K562 (cell line): ENCODE measurements at regions not wholly inside any gene's neighbourhood (a gene's known extent, or its start where the extent isn't known, plus 50 kb on each side); places are given as distances from the start of the nearest gene placed in this dataset.

ENCODE experiments used
- ATAC-seq: fragments of 200-7000 bp; cut with Tn5 transposase; 3 replicates; pipeline ENCODE4 v1.9.1; 2020; ENCODE audit warnings: moderate library complexity
- BruUV-seq: library from RNA; stranded (reverse); fragments of 400-500 nt; replicated peaks from 2 replicates; lab custom pipeline; 2021; lab: Mats Ljungman, UMichigan
- CTCF ChIA-PET: fragments of 300-600 bp; formaldehyde crosslinking; extraction: SDS; loops from one replicate; lab custom pipeline; 2021; ENCODE audit warnings: low intra/inter-chr PET ratio; lab: Yijun Ruan, JAX
- POLR2A ChIA-PET: fragments of 300-600, 350-650 bp; sonication (Branson Sonifier 250); formaldehyde crosslinking; extraction: SDS; loops from one replicate; lab custom pipeline; 2021; ENCODE audit warnings: antibody characterized with exemption, inconsistent platforms; lab: Yijun Ruan, JAX
- DNase-seq, 4 experiments: peaks; one replicate each; pipeline versions ENCODE4 v3.0.0 to v3.0.0-alpha.2; 2011 to 2018; ENCODE audit warnings: low spot score in 3 of 4, mixed read lengths in 3 of 4; ENCODE audit errors: extremely low read depth in 1 of 4
- FAIRE-seq: peaks from 2 replicates; lab custom pipeline; 2011; peaks lifted over from hg19 to GRCh38; lab: Jason Lieb, UNC
- H2AFZ ChIP-seq: 2 replicates; pipeline ENCODE4 v1.6.0; 2011; ENCODE audit warnings: low read depth, low read length, control low read depth, inconsistent platforms
- H3K27ac ChIP-seq: fragments of 200-600 bp; 3 replicates; pipeline ENCODE4 v1.8.0; 2011; ENCODE audit warnings: low read depth, mild to moderate bottlenecking, control low read depth, inconsistent platforms, low read length, moderate library complexity, mixed read lengths; ENCODE audit errors: extremely low read depth
- H3K27me3 ChIP-seq, 2 experiments: fragments of 300-600 bp in 1 of 2; 2 replicates in 1 of 2; 3 replicates in 1 of 2; pipeline versions ENCODE4 v1.6.0 to v1.8.0; 2011; ENCODE audit warnings: inconsistent platforms in 2 of 2, low read length in 2 of 2, mild to moderate bottlenecking in 1 of 2, mixed read lengths in 1 of 2, moderate library complexity in 1 of 2; ENCODE audit not compliant: control insufficient read depth in 2 of 2, insufficient read depth in 2 of 2
- H3K36me3 ChIP-seq: fragments of 300-600 bp; 3 replicates; pipeline ENCODE4 v1.8.0; 2011; ENCODE audit warnings: mild to moderate bottlenecking, low read length, inconsistent platforms; ENCODE audit not compliant: control insufficient read depth, insufficient read depth
- H3K4me1 ChIP-seq, 2 experiments: fragments of 200-600 bp in 1 of 2; replicated peaks in 1 of 2; 2 replicates in 1 of 2; 3 replicates in 1 of 2; pipeline versions ENCODE4 v1.5.1 to v1.8.0; 2011; ENCODE audit warnings: inconsistent platforms in 2 of 2, low read length in 2 of 2, mild to moderate bottlenecking in 1 of 2, mixed read lengths in 1 of 2, moderate library complexity in 1 of 2; ENCODE audit not compliant: control insufficient read depth in 2 of 2, insufficient read depth in 2 of 2
- H3K4me2 ChIP-seq: 2 replicates; pipeline ENCODE4 v1.6.1; 2011; ENCODE audit warnings: low read length, control low read depth, inconsistent platforms, mixed read lengths; ENCODE audit not compliant: insufficient read depth
- H3K4me3 ChIP-seq: fragments of 200-600 bp; sonication (generic), shearing (Covaris generic); 2 replicates; pipeline ENCODE4 v1.5.1; 2016; ENCODE audit warnings: control low read depth, inconsistent platforms
- H3K79me2 ChIP-seq: fragments of 200-600 bp; 3 replicates; pipeline ENCODE4 v1.8.0; 2011; ENCODE audit warnings: low read length, inconsistent platforms; ENCODE audit not compliant: control insufficient read depth, insufficient read depth
- H3K9ac ChIP-seq, 2 experiments: 2 replicates each; pipeline versions ENCODE4 v1.6.0 to v1.6.1; 2011; ENCODE audit warnings: low read depth in 2 of 2, low read length in 2 of 2, control low read depth in 1 of 2, inconsistent platforms in 1 of 2, mild to moderate bottlenecking in 1 of 2, mixed read lengths in 1 of 2; ENCODE audit not compliant: insufficient read depth in 1 of 2
- H3K9me1 ChIP-seq: one replicate; pipeline ENCODE4 v1.6.0; 2011; ENCODE audit warnings: inconsistent platforms, mild to moderate bottlenecking, low read length, moderate library complexity; ENCODE audit not compliant: control insufficient read depth, insufficient read depth
- H3K9me3 ChIP-seq: replicated peaks from 2 replicates; pipeline ENCODE4 v1.5.1; 2011; ENCODE audit warnings: low read depth, low read length, inconsistent platforms; ENCODE audit not compliant: control insufficient read depth, insufficient read depth
- H4K20me1 ChIP-seq: replicated peaks from 2 replicates; pipeline ENCODE4 v1.6.1; 2011; ENCODE audit warnings: low read length, inconsistent platforms, mixed read lengths; ENCODE audit not compliant: control insufficient read depth, insufficient read depth
- CREM ChIP-seq: IDR thresholded peaks from 2 replicates; pipeline ENCODE4 v1.6.1; 2014; ENCODE audit warnings: antibody characterized with exemption, low read depth
- ETV5 ChIP-seq: sonication (generic); formaldehyde crosslinking; IDR thresholded peaks from 2 replicates; pipeline ENCODE4 v1.4.0; 2020; ENCODE audit warnings: low read depth, mild to moderate bottlenecking, missing genetic modification reagents
- FOSL1 ChIP-seq: fragments of 200-800 bp; sonication (Bioruptor generic); conservative IDR thresholded peaks from 2 replicates; pipeline ENCODE4 v1.6.1; 2016; ENCODE audit warnings: missing genetic modification characterization, missing compliant biosample characterization
- JUND ChIP-seq, 2 experiments: IDR thresholded peaks; 2 replicates in 1 of 2; 3 replicates in 1 of 2; pipeline ENCODE4 v1.6.1; 2011; ENCODE audit warnings: borderline replicate concordance in 2 of 2, low read depth in 2 of 2, low read length in 2 of 2, improper control_type of control experiment in 1 of 2, missing biosample characterization in 1 of 2, missing genetic modification characterization in 1 of 2, missing genetic modification reagents in 1 of 2
- PRPF4 ChIP-seq: fragments of 200-400 bp; formaldehyde crosslinking; IDR thresholded peaks from one replicate; pipeline ENCODE4 v1.6.1; 2017; ENCODE audit warnings: low read length, low read depth, mild to moderate bottlenecking; ENCODE audit not compliant: insufficient read depth, poor library complexity, severe bottlenecking
- RFX1 ChIP-seq: fragments of 450-650 bp; IDR thresholded peaks from 2 replicates; pipeline ENCODE4 v1.6.1; 2016; ENCODE audit warnings: mild to moderate bottlenecking, moderate library complexity
- SMAD4 ChIP-seq: fragments of 250-450 bp; sonication (Bioruptor Pico); conservative IDR thresholded peaks from 2 replicates; pipeline ENCODE4 v1.8.0; 2021; ENCODE audit warnings: inconsistent platforms, mild to moderate bottlenecking, moderate library complexity
- ZKSCAN1 ChIP-seq: fragments of 150-350 bp; IDR thresholded peaks from 2 replicates; pipeline ENCODE4 v1.6.1; 2016; ENCODE audit warnings: low read depth, low read length
- ZNF699 ChIP-seq: fragments of 250-450 bp; sonication (Bioruptor Pico); IDR thresholded peaks from 2 replicates; pipeline ENCODE4 v1.8.0; 2021; ENCODE audit warnings: mild to moderate bottlenecking, moderate library complexity; ENCODE audit not compliant: insufficient replicate concordance
- WGBS: fragments of 100-300 bp; shearing (Covaris generic); methylation state at CpG from one replicate; pipeline ENCODE4 v1.1.6; 2016; ENCODE audit warnings: low coverage, mixed read lengths; ENCODE audit not compliant: insufficient coverage; ENCODE audit errors: missing lambda C conversion rate; 5-methylcytosine and 5-hydroxymethylcytosine counted together
- in situ Hi-C: fragments of 300-500 bp; cut with MboI; formaldehyde crosslinking; loops from 4 replicates; pipeline ENCODE4 v1.15.0; 2018; ENCODE audit warnings: inconsistent platforms, mixed read lengths
- intact Hi-C: fragments of 100-400 bp; cut with micrococcal nuclease; formaldehyde crosslinking; loops from 2 replicates; pipeline ENCODE4 v1.14.2; 2022
- TF ChIP-seq, protein P1 (sequence below), 2 experiments: fragments of 450-650 bp in 1 of 2; sonication (generic) in 1 of 2; formaldehyde crosslinking in 1 of 2; IDR thresholded peaks in 1 of 2; conservative IDR thresholded peaks in 1 of 2; 2 replicates each; pipeline versions ENCODE4 v1.6.1 to v1.8.1; 2016 to 2023; ENCODE audit warnings: mild to moderate bottlenecking in 2 of 2, moderate library complexity in 2 of 2, inconsistent platforms in 1 of 2, missing genetic modification reagents in 1 of 2

DNA sequence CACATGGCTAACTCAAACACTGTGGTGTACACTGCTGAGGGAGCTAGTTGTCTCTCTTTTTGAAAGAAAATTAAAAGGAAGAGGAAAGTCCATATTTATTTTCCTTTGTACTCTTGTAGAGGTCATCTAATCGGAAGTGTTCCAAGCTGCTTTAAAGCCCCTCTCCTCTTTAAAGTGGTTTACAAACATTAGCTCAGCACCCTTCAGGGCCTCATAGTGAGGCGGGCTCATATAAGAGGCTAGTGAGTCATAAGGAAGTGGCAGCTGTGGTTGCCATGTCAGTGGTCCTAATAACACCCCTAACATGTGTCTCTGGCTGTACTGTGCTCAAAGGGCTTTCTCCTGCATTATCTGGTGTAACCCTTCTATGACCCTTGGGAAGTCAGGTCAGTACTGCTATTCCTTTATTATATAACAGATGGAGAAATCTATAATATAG is 104.4 kb upstream of the SERBP1 start:
- Histone ChIP-seq H3K27me3 (no peaks in the 10 kb centered on the region), H4K20me1 (no peaks in the 10 kb centered on the region), H3K9me3 (no peaks in the 10 kb centered on the region), H3K4me3 (no peak overlapping the region), H3K36me3 (no peaks in the 10 kb centered on the region), H3K9ac (no peak overlapping the region), H3K79me2 (no peaks in the 10 kb centered on the region), H2AFZ (peak overlapping the region; percentile 61), H3K4me1 (peaks cover 10 to 14% of the 10 kb centered on the region in 2 experiments; a peak in 4 of 5 replicates), H3K27ac (no peak overlapping the region), H3K4me2 (no peak overlapping the region), H3K9me1 (no peaks in the 10 kb centered on the region)
- ATAC-seq: peak; percentile 12; the same call in 1 of the 3 replicates
- peak in 2 of 4 experiments; percentile 47 to 61 for DNase-seq
- in situ Hi-C loops: loop anchor here (5.0 to 25.0 kb wide), 4 partner anchors 228 to 928 kb away; no protein-coding TSS in a partner anchor
- ChIA-PET CTCF (interaction anchor here (0.6 to 3.3 kb wide), 6 partner anchors 22 to 236 kb away, joined by 3 to 31 read pairs (median 6); no protein-coding TSS in a partner anchor), POLR2A (interaction anchor here (0.6 to 1.6 kb wide), 5 partner anchors 15 to 324 kb away, joined by 3 to 6 read pairs (median 5); no protein-coding TSS in a partner anchor)
- BruUV-seq: no TSS peak
- intact Hi-C loops: loop anchor here (1.0 to 5.0 kb wide), 5 partner anchors 154 to 578 kb away; partner anchors contain the start of gene GNG12
- TF ChIP-seq PRPF4 (no peak), ZNF699 (CRISPR knock-in tag) (no peak), CREM (peak; percentile 30; the same call in 1 of the 2 replicates), RFX1 (peak; percentile 42), ZKSCAN1 (peak; percentile 50; the same call in 1 of the 2 replicates), SMAD4 (CRISPR knock-in tag) (no peak), ETV5 (no peak), JUND (IDR thresholded peaks at IDR 0.05; ENCODE audit: borderline replicate concordance, low read depth, low read length) (peak; percentile 44; the same call in 1 of the 2 replicates), JUND (tag; IDR thresholded peaks at IDR 0.05; ENCODE audit: borderline replicate concordance, low read depth, low read length) (no peak; the same call in 2 of the 3 replicates), FOSL1 (tag) (peak; percentile 65)
- TF ChIP-seq, protein P1, sequence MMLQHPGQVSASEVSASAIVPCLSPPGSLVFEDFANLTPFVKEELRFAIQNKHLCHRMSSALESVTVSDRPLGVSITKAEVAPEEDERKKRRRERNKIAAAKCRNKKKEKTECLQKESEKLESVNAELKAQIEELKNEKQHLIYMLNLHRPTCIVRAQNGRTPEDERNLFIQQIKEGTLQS (IDR thresholded peaks at IDR 0.05): peak; percentile 47; the same call in 1 of the 2 replicates
- TF ChIP-seq, protein P1 (CRISPR knock-in tag; conservative IDR thresholded peaks at IDR 0.05): no peak
- WGBS: 53% methylated on average over 2 of the region's 2 CpGs
- FAIRE-seq: peak; percentile 46
